Activated CD4-positive, CD25-positive, alpha-beta regulatory T cell treated with anti-CD3 and anti-CD28 coated beads, Interleukin-2, amount 50 U/mL, for 72 hours (primary cell): ENCODE measurements at regions not wholly inside any gene's neighbourhood (a gene's known extent, or its start where the extent isn't known, plus 50 kb on each side); places are given as distances from the start of the nearest gene placed in this dataset.

Experiments used
- DNase-seq: peaks from one replicate; pipeline ENCODE4 v3.0.0; 2021

GRCh38 chr14:84533181-84533725 lies 996.7 kb upstream of the FLRT2 start:
- no peak for DNase-seq

GRCh38 chr14:84533791-84534190 lies 996.2 kb upstream of the FLRT2 start:
- DNase-seq: no peak

- DNase-seq: no peak
Measured at GRCh38 chr14:84535484-84535883, 994.5 kb upstream of the FLRT2 start.

GRCh38 chr14:84535976-84536375 lies 994.0 kb upstream of the FLRT2 start:
- no peak for DNase-seq

DNA sequence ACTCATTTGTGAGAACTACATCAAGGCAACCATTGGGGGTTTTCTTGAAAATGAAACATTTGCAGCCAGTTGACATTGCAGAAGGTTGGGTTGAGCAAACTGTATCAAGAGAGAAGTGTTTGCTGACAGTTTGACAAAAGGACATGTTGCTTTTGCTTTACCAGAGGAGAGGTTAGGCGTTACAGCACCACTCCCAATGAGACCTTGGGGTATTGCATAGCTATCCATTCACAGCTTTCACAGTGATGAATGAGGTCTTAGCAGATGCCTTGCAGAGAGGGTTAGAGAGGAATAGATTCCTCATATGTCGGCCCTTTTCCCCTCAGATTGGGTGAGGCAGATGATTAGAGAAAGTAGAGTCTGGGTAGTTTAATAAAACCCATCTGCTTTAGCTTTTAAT lies 988.9 kb upstream of the FLRT2 start:
- no peak for DNase-seq

DNA sequence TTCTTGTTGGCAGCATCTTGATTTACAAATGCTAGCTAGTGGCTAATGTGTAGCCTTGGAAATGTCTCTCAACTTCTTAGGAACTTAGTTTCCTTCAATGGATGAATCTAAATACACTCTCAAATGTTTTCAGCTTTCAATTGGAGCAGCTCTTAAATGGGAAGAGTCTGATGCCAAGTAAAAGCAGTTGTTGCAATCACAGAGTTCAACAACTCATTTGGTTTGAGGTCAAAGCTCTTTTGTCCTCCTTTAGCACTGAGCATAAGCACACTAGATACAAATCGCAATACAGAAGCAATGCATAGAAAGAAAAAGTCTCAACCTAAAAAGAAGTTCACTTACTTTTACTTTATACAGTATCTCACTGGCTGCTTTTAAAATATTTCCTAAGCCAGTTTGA lies 986.1 kb upstream of the FLRT2 start:
- DNase-seq: no peak

DNA sequence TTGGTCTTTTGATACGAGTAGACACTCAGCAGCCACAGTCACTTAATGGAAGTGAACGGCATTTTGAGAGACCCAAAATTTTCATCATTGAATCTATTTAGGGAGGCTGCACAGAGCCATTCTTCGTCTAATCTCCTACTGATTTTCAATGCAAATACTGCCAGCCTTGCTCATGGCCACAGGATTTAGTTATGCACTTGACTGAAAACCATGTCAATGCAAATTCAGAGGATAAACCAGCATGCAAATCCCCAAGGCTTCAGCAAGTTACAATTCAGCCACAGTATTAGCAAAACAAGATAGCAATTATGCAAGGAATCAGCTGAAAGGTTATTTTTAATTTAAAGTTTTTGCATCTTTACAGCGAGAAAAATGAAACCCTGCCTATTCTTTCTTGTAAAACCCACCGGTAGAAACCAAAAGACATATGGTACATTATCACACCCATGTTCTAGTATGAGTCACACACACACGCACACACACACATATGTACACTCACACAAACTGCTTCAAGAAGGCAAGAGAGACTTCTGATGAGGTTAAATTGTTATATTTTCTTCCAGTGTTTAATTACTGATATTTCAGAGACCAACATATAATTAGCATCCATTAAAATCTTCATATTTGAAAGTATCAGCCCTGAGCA lies 985.3 kb upstream of the FLRT2 start:
- no peak for DNase-seq

GRCh38 chr14:84546236-84546635 lies 983.7 kb upstream of the FLRT2 start:
- no peak for DNase-seq

- no peak for DNase-seq
Measured at GRCh38 chr14:84554136-84554535, 975.8 kb upstream of the FLRT2 start.

DNA sequence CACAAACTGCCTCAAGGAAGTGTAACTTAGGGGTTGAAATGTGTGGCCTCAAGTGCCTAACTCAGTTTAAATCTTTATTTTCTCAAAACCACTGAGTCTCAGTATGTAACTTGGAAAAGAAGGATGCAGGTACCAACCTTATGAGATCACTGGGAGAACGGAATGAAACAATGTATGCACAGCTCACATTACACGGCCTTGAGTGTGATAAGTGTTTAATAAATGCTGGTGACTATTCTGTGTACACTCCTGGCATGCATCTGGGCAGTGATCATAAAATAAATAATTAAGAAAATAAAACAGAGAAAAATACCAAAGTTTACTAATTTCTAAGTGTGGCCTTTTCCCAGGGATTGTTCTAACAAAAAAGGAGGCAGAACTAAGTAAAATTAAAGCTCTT lies 974.5 kb upstream of the FLRT2 start:
- no peak for DNase-seq

DNA sequence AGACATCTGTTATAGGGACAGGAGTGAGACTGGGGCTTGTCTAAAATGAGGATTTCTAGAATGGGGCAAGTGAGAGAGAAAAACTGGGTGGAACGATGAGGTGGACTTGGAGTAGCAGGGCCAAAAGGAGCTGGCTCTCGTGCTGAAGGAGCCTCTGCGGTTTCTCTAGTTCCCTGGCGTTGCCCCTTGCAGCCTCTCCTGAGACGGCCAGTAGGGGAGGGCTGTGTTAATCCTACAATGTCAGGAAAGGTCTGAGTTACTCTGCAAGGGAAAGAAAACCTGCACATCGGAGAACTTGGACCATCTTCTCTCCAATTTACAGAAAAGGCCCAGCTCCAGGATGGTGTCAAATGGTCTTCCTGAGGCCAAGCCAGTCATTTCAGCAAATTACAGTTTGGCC lies 963.8 kb upstream of the FLRT2 start:
- no peak for DNase-seq

DNA sequence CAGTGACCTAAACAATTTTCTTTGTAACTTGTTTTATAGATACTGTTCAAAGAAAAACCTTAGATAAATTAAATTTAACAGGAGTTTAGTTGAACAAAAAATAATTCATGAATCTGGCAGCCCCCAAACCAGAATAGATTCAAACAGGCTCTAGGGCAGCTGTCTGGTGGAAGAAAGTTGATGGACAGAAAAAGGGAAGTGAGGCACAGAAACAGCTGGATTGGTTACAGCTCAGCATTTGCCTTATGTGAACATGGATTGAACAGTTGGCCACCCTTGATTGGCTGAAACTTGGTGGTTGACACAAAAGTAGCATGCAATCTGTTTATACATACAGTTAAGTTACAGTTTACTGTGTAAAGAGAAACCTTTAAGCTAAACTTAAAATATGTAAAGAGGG lies 954.3 kb upstream of the FLRT2 start:
- no peak for DNase-seq

- no peak for DNase-seq
Measured at GRCh38 chr14:84579292-84579691, 950.7 kb upstream of the FLRT2 start.

DNA sequence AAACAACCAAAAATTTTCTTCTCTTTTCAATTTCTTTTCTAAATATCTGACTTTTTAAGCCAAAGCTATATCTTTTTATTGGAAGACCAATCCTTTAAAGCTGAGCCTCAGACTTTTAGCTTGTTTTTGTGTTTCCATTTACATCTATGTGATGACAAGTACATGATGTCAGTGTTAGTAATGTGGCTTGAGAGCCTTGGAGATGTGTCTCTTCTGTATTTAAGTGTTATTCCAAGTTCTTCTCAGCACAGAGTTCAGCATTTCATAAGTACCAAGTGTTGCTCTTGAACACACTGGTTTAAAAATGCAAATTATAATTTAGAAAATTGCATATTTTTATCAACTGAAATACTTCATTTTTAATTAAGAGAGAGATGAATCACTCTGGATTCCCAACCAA lies 948.9 kb upstream of the FLRT2 start:
- no peak for DNase-seq

GRCh38 chr14:84584511-84584910 lies 945.4 kb upstream of the FLRT2 start:
- no peak for DNase-seq

- DNase-seq: no peak
Measured at GRCh38 chr14:84591827-84592445, 938.0 kb upstream of the FLRT2 start.

- DNase-seq: no peak
Measured at GRCh38 chr14:84592770-84593169, 937.2 kb upstream of the FLRT2 start.

DNA sequence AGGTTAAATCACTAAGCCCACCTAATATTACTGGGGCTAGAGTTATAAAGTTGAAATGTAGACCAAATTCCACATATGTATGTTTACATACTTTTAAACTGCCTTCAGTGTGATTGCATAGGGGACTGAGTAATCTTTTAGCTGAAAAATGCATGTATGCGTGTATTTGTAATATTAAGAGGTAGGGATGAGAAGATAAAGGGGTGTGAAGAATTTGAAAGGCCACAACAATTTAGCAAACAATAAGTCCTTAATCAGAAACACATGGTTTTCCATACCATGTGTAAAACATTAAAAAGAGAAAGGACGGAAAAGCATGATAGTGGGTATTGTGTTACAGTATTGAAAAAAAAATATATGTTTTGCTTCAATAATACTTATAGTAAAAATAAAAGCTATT lies 919.9 kb upstream of the FLRT2 start:
- no peak for DNase-seq

- no peak for DNase-seq
Measured at GRCh38 chr14:84622357-84622756, 907.6 kb upstream of the FLRT2 start.

DNA sequence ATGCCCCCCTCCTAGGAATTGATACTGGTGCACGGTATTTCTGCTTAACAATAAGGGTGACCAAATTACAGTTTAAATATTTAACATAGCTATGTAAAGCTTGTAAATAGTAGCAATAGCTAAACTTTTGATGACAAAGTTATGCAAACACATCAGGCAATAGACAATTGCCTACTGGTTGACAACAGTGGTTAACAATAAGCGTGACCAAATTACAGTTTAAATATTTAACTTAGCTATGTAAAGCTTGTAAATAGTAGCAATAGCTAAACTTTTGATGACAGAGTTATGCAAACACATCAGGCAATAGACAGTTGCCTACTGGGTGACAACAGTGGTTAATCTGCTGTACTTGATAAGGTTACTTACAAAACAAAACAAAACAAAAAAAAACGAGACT lies 886.5 kb upstream of the FLRT2 start:
- DNase-seq: no peak

DNA sequence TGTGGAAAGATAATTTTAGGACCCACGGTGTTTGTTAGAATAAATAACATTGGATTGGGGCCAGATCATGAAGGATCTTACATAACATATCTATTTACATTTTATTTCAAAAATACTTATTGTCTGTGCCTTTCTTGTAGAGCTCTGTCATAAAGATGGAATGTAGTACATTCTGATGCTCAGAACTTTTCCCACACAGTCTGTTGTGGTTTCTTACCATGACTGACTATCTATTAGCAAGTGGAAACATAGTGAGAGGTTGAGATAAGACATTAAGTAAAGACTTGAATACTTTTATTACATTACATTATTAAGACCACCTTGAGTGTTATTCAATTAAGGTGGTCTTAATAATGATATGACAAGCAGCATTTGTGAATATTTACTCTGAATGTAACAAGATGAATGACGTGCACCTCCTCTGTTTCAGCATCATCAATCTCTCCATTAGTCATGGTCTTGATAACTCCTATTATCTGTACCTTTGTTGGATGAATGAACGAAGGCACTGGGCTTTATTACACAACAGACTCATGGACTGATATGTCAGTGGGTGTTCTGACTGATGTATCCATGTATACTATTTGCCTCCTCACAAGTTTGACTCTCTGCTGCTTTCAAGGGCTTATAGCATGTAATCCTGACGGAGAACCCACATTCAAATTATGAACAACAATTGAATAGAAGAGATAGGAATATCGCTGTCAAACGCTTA lies 883.0 kb upstream of the FLRT2 start:
- no peak for DNase-seq

DNA sequence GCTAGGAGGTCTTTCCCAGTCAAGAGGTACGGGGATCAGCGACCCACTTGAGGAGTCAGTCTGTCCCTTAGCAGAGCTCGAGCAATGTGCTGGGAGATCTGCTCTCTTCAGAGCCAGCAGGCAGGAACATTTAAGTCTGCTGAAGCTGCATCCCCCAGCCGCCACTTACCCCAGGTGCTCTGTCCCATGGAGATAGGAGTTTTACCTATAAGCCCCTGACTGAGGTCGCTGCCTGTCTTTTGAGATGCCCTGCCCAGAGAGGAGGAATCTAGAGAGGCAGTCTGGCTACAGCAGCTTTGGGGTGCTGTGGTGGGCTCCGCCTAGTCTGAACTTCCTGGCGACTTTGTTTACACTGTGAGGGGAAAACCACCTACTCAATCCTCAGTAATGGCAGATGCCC lies 874.9 kb upstream of the FLRT2 start:
- no peak for DNase-seq

DNA sequence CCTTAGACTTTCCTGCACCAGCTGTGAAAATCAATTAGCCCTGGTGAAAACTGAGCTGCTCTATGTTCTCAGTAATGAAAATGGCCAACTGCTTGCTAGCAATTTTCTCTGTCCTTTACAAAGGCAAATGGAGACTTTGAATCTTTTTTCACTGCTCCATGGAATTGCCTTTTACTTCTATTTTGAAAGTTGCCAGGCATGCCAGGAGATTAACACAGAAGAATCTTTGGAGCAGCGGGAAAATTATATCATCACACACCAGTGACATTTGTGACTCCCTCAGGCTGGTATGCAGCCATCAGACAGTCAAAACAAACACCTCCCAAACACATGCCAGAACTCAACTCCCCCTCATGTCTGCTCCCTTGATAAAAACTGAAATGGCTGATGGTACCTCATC lies 872.0 kb upstream of the FLRT2 start:
- no peak for DNase-seq

DNA sequence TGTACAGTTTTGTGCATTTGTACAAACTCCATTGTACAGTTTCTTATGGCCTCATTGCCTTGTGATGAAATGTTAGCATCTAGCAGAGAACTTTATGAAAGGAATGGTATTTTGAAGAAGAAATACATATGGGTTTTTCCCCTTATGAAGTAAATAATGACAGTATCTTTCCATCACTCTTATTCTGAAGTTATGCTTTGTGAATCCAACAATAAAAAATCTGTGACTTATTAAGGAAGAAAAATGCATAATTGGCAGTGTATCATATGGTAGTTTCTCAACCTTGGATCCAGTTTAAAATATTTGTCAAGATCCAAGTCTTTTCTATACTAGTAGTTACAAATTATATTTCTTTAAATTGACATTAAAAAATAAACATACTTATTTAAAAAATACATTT lies 859.1 kb upstream of the FLRT2 start:
- no peak for DNase-seq
